ENCODE measurements at regions not wholly inside any gene's neighbourhood (a gene's known extent, or its start where the extent isn't known, plus 50 kb on each side); places are given as distances from the start of the nearest gene placed in this dataset.
A peak's percentile ranks its signal among the peaks of the same experiment; 100 is the strongest.

- intact Hi-C loops (cut with DNase I; ENCODE audit: low total_unique reads): no loop called here
- DNase-seq: no peak
- no peak overlapping the region for H3K4me3 ChIP-seq
- peaks cover 6 to 25% (median 7%) of the 10 kb centered on the region in 4 donors for H3K4me1 ChIP-seq
- H3K9me3 ChIP-seq: no peaks in the 10 kb centered on the region
- TF ChIP-seq POLR2A (IDR thresholded peaks at IDR 0.05) (no peak), POLR2AphosphoS5 (IDR thresholded peaks at IDR 0.05) (no peak), CTCF (IDR thresholded peaks at IDR 0.05) (peak in 1 of 7 experiments; percentile 10), EP300 (IDR thresholded peaks at IDR 0.05) (no peak)
- H3K36me3 ChIP-seq: no peaks in the 10 kb centered on the region
- H3K27ac ChIP-seq: no peak overlapping the region
- H3K27me3 ChIP-seq: peaks cover 0 to 80% (median 0%) of the 10 kb centered on the region in 3 donors
- 83 to 95% (median 94%) methylated on average over 5 of the region's 5 CpGs for WGBS, 5 donors
Observed at GRCh38 chr9:135226369-135227050, 139.0 kb downstream of the OLFM1 start.

GRCh38 chr9:135227641-135228251 lies 140.3 kb downstream of the OLFM1 start:
- Histone ChIP-seq H3K27ac (no peak overlapping the region), H3K27me3 (peaks cover 0 to 69% (median 0%) of the 10 kb centered on the region in 3 donors), H3K9me3 (no peaks in the 10 kb centered on the region), H3K4me3 (no peak overlapping the region), H3K36me3 (no peaks in the 10 kb centered on the region), H3K4me1 (peaks cover 6 to 18% (median 7%) of the 10 kb centered on the region in 4 donors)
- intact Hi-C loops (cut with DNase I; ENCODE audit: low total_unique reads): no loop called here
- DNase-seq: no peak
- TF ChIP-seq CTCF (IDR thresholded peaks at IDR 0.05) (no peak), POLR2AphosphoS5 (IDR thresholded peaks at IDR 0.05) (no peak), POLR2A (IDR thresholded peaks at IDR 0.05) (no peak), EP300 (IDR thresholded peaks at IDR 0.05) (no peak)
- 72 to 80% (median 79%) methylated on average over 13 to 17 of the region's 17 CpGs for WGBS, 5 donors

- H3K27ac ChIP-seq: no peak overlapping the region
- TF ChIP-seq CTCF (IDR thresholded peaks at IDR 0.05) (no peak), EP300 (IDR thresholded peaks at IDR 0.05) (no peak)
- DNase-seq: no peak
- peaks cover 0 to under 1% (median 0%) of the 10 kb centered on the region in 4 donors for H3K9me3 ChIP-seq
- H3K4me3 ChIP-seq: no peak overlapping the region
- WGBS, 5 donors: 73 to 86% (median 80%) methylated on average over 11 to 18 of the region's 18 CpGs
- peaks cover 0 to 62% (median 0%) of the 10 kb centered on the region in 3 donors for H3K27me3 ChIP-seq
- intact Hi-C loops (cut with DNase I; ENCODE audit: low total_unique reads): no loop called here
- no peaks in the 10 kb centered on the region for H3K36me3 ChIP-seq
- H3K4me1 ChIP-seq: peaks cover 6 to 18% (median 7%) of the 10 kb centered on the region in 4 donors
Observed at GRCh38 chr9:135228345-135228982, 141.0 kb downstream of the OLFM1 start.

GRCh38 chr9:135228983-135229625 lies 141.6 kb downstream of the OLFM1 start:
- peaks cover 0 to 56% (median 0%) of the 10 kb centered on the region in 3 donors for H3K27me3 ChIP-seq
- no peak for TF ChIP-seq POLR2AphosphoS5 (IDR thresholded peaks at IDR 0.05)
- no peak for TF ChIP-seq EP300 (IDR thresholded peaks at IDR 0.05)
- TF ChIP-seq CTCF (IDR thresholded peaks at IDR 0.05): no peak
- no peak for TF ChIP-seq POLR2A (IDR thresholded peaks at IDR 0.05)
- 84 to 90% (median 89%) methylated on average over 11 to 14 of the region's 14 CpGs for WGBS, 5 donors
- intact Hi-C loops (cut with DNase I; ENCODE audit: low total_unique reads): no loop called here
- H3K36me3 ChIP-seq: no peaks in the 10 kb centered on the region
- DNase-seq: no peak
- H3K9me3 ChIP-seq: peaks cover 0 to 7% (median 6%) of the 10 kb centered on the region in 4 donors
- no peak overlapping the region for H3K4me3 ChIP-seq
- H3K4me1 ChIP-seq: peaks cover 6 to 12% (median 7%) of the 10 kb centered on the region in 4 donors
- H3K27ac ChIP-seq: no peak overlapping the region

Data from stomach (tissue), 8 donors.